HCT116 (cell line): ENCODE measurements at regions not wholly inside any gene's neighbourhood (a gene's known extent, or its start where the extent isn't known, plus 50 kb on each side); places are given as distances from the start of the nearest gene placed in this dataset.

ENCODE experiments used
- CEBPB ChIP-seq: IDR thresholded peaks from 2 replicates; pipeline ENCODE4 v1.6.1; 2012; ENCODE audit warnings: low read depth
- ELF1 ChIP-seq: IDR thresholded peaks from 2 replicates; pipeline ENCODE4 v1.6.1; 2012; ENCODE audit warnings: low read depth, borderline replicate concordance
- EZH2 ChIP-seq: fragments of 200-600 bp; sonication (generic); IDR thresholded peaks from 2 replicates; pipeline ENCODE4 v1.6.1; 2017; ENCODE audit warnings: antibody characterized with exemption, mixed run types
- EZH2phosphoT487 ChIP-seq: fragments of 200-600 bp; IDR thresholded peaks from 2 replicates; pipeline ENCODE4 v1.6.1; 2018; ENCODE audit warnings: antibody characterized with exemption, borderline replicate concordance
- JUND ChIP-seq: IDR thresholded peaks from 2 replicates; pipeline ENCODE4 v1.6.1; 2012
- POLR2A ChIP-seq: IDR thresholded peaks from 2 replicates; pipeline ENCODE4 v1.7.0; 2011; ENCODE audit warnings: borderline replicate concordance; ENCODE audit not compliant: insufficient read depth, insufficient read length; ENCODE audit errors: extremely low read depth
- POLR2AphosphoS5 ChIP-seq: IDR thresholded peaks from 2 replicates; pipeline ENCODE4 v1.6.1; 2011; ENCODE audit warnings: mild to moderate bottlenecking, low read depth, low read length, moderate library complexity
- RAD21 ChIP-seq: IDR thresholded peaks from 2 replicates; pipeline ENCODE4 v1.6.1; 2012; ENCODE audit warnings: low read depth, mild to moderate bottlenecking
- SP1 ChIP-seq: IDR thresholded peaks from 2 replicates; pipeline ENCODE4 v1.6.1; 2012; ENCODE audit warnings: low read depth
- YY1 ChIP-seq: IDR thresholded peaks from 2 replicates; pipeline ENCODE4 v1.6.1; 2011; ENCODE audit warnings: low read length, low read depth, moderate library complexity, mild to moderate bottlenecking; ENCODE audit not compliant: insufficient replicate concordance; ENCODE audit errors: extremely low read depth
- TF ChIP-seq, protein P1 (sequence below), 3 experiments: fragments of 200-600 bp in 1 of 3; sonication (generic) in 1 of 3; IDR thresholded peaks in 2 of 3; conservative IDR thresholded peaks in 1 of 3; 2 replicates each; pipeline ENCODE4 v1.5.1; 2012 to 2017; ENCODE audit warnings: low read depth in 2 of 3, low read length in 2 of 3, antibody characterized with exemption in 1 of 3, borderline replicate concordance in 1 of 3, control low read depth in 1 of 3, mild to moderate bottlenecking in 1 of 3, mixed read lengths in 1 of 3, mixed run types in 1 of 3, moderate library complexity in 1 of 3; ENCODE audit not compliant: insufficient read depth in 1 of 3

DNA sequence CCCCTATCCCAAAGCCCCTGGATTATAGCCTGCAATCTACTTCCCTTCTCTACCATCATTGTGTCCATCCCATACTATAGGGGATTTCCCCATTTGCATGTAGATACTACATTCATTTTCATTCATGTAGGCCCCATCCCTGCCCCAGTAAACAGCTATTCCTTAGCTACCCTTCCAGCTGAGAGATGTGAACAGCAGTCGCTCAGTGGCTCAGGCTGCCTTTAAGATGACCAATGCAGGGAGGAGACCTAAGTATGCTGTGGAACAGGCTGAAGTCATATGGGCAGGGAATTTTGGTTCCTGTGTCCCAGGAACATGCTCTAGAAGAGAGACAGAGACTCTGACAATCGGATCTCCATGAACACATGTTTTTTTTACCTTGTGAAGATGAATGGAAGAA is 481.2 kb upstream of the SYT1 start:
- TF ChIP-seq POLR2A (no peak), JUND (no peak), CEBPB (no peak), POLR2AphosphoS5 (no peak), EZH2 (no peak), EZH2phosphoT487 (no peak), RAD21 (no peak), SP1 (no peak), YY1 (no peak), ELF1 (no peak)
- TF ChIP-seq, protein P1, sequence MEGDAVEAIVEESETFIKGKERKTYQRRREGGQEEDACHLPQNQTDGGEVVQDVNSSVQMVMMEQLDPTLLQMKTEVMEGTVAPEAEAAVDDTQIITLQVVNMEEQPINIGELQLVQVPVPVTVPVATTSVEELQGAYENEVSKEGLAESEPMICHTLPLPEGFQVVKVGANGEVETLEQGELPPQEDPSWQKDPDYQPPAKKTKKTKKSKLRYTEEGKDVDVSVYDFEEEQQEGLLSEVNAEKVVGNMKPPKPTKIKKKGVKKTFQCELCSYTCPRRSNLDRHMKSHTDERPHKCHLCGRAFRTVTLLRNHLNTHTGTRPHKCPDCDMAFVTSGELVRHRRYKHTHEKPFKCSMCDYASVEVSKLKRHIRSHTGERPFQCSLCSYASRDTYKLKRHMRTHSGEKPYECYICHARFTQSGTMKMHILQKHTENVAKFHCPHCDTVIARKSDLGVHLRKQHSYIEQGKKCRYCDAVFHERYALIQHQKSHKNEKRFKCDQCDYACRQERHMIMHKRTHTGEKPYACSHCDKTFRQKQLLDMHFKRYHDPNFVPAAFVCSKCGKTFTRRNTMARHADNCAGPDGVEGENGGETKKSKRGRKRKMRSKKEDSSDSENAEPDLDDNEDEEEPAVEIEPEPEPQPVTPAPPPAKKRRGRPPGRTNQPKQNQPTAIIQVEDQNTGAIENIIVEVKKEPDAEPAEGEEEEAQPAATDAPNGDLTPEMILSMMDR (IDR thresholded peaks at IDR 0.05 in 2 of 3, conservative IDR thresholded peaks at IDR 0.05 in 1 of 3; ENCODE audit: borderline replicate concordance in 1 of 3, insufficient read depth in 1 of 3, low read depth in 2 of 3, low read length in 2 of 3) = no peak
